ENCODE measurements at regions not wholly inside any gene's neighbourhood (a gene's known extent, or its start where the extent isn't known, plus 50 kb on each side); places are given as distances from the start of the nearest gene placed in this dataset.
"Not testable (repeated sequence)": the region's sequence is repeated elsewhere in the genome, so short reads cannot be mapped to it uniquely, and the experiment has no call there.

GRCh38 chr11:3537254-3537653, 104.5 kb downstream of the ART5 start:
- H3K9me3 ChIP-seq (ENCODE audit: insufficient read depth, low read depth); POLR2A ChIA-PET (ENCODE audit: unreplicated experiment); H3K79me2 ChIP-seq (ENCODE audit: low read depth); intact Hi-C loops (cut with micrococcal nuclease; ENCODE audit: unreplicated experiment); H3K36me3 ChIP-seq (ENCODE audit: low read depth); BruUV-seq (replicated peaks); DNase-seq; H3F3A ChIP-seq (ENCODE audit: insufficient read depth, low read depth); H3K4me3 ChIP-seq; H2AFZ ChIP-seq; H3K27ac ChIP-seq; H3K27me3 ChIP-seq (ENCODE audit: insufficient read depth, low read depth); CTCF ChIA-PET; H3K9me2 ChIP-seq (ENCODE audit: insufficient read depth); H3K4me1 ChIP-seq (replicated peaks; ENCODE audit: insufficient read depth); H3K4me2 ChIP-seq; H4K20me1 ChIP-seq (ENCODE audit: insufficient read depth): not testable (repeated sequence)

GRCh38 chr11:3532958-3533357, 108.8 kb downstream of the ART5 start:
- H3K4me3 ChIP-seq; CTCF ChIA-PET; POLR2A ChIA-PET (ENCODE audit: unreplicated experiment); H3K27ac ChIP-seq; H3K36me3 ChIP-seq (ENCODE audit: low read depth); H3K27me3 ChIP-seq (ENCODE audit: insufficient read depth, low read depth); H3K9me3 ChIP-seq (ENCODE audit: insufficient read depth, low read depth); BruUV-seq (replicated peaks); H4K20me1 ChIP-seq (ENCODE audit: insufficient read depth); intact Hi-C loops (cut with micrococcal nuclease; ENCODE audit: unreplicated experiment); H3K79me2 ChIP-seq (ENCODE audit: low read depth); H3K4me2 ChIP-seq; H3K4me1 ChIP-seq (replicated peaks; ENCODE audit: insufficient read depth); H3K9me2 ChIP-seq (ENCODE audit: insufficient read depth); H2AFZ ChIP-seq; H3F3A ChIP-seq (ENCODE audit: insufficient read depth, low read depth); DNase-seq: not testable (repeated sequence)

GRCh38 chr11:3531280-3531679, 110.5 kb downstream of the ART5 start:
- H3K27ac ChIP-seq; H3K9me2 ChIP-seq (ENCODE audit: insufficient read depth); H3K4me2 ChIP-seq; H3K9me3 ChIP-seq (ENCODE audit: insufficient read depth, low read depth); H3K4me3 ChIP-seq; H4K20me1 ChIP-seq (ENCODE audit: insufficient read depth); POLR2A ChIA-PET (ENCODE audit: unreplicated experiment); H3K36me3 ChIP-seq (ENCODE audit: low read depth); H3K4me1 ChIP-seq (replicated peaks; ENCODE audit: insufficient read depth); H3F3A ChIP-seq (ENCODE audit: insufficient read depth, low read depth); H3K27me3 ChIP-seq (ENCODE audit: insufficient read depth, low read depth); H2AFZ ChIP-seq; DNase-seq; intact Hi-C loops (cut with micrococcal nuclease; ENCODE audit: unreplicated experiment); CTCF ChIA-PET; H3K79me2 ChIP-seq (ENCODE audit: low read depth); BruUV-seq (replicated peaks): not testable (repeated sequence)

- BruUV-seq (replicated peaks); POLR2A ChIA-PET (ENCODE audit: unreplicated experiment); H3K27me3 ChIP-seq (ENCODE audit: insufficient read depth, low read depth); H3K27ac ChIP-seq; H3K4me1 ChIP-seq (replicated peaks; ENCODE audit: insufficient read depth); H3F3A ChIP-seq (ENCODE audit: insufficient read depth, low read depth); intact Hi-C loops (cut with micrococcal nuclease; ENCODE audit: unreplicated experiment); H3K36me3 ChIP-seq (ENCODE audit: low read depth); H4K20me1 ChIP-seq (ENCODE audit: insufficient read depth); H3K9me3 ChIP-seq (ENCODE audit: insufficient read depth, low read depth); DNase-seq; CTCF ChIA-PET; H3K79me2 ChIP-seq (ENCODE audit: low read depth); H2AFZ ChIP-seq; H3K4me3 ChIP-seq; H3K9me2 ChIP-seq (ENCODE audit: insufficient read depth); H3K4me2 ChIP-seq: not testable (repeated sequence)
These were observed 118.2 kb downstream of the ART5 start for GRCh38 chr11:3523567-3523966.

GRCh38 chr11:3520905-3521304, 120.9 kb downstream of the ART5 start:
- H4K20me1 ChIP-seq (ENCODE audit: insufficient read depth); H3K27ac ChIP-seq; DNase-seq; H3K4me3 ChIP-seq; H3K27me3 ChIP-seq (ENCODE audit: insufficient read depth, low read depth); H2AFZ ChIP-seq; H3K36me3 ChIP-seq (ENCODE audit: low read depth); H3K9me2 ChIP-seq (ENCODE audit: insufficient read depth); BruUV-seq (replicated peaks); H3K9me3 ChIP-seq (ENCODE audit: insufficient read depth, low read depth); H3K4me2 ChIP-seq; POLR2A ChIA-PET (ENCODE audit: unreplicated experiment); H3K4me1 ChIP-seq (replicated peaks; ENCODE audit: insufficient read depth); intact Hi-C loops (cut with micrococcal nuclease; ENCODE audit: unreplicated experiment); H3K79me2 ChIP-seq (ENCODE audit: low read depth); CTCF ChIA-PET; H3F3A ChIP-seq (ENCODE audit: insufficient read depth, low read depth): not testable (repeated sequence)

GRCh38 chr11:3519841-3520240, 122.0 kb downstream of the ART5 start:
- POLR2A ChIA-PET (ENCODE audit: unreplicated experiment); H3K9me2 ChIP-seq (ENCODE audit: insufficient read depth); BruUV-seq (replicated peaks); H3K4me2 ChIP-seq; H3K27me3 ChIP-seq (ENCODE audit: insufficient read depth, low read depth); H3K27ac ChIP-seq; H3K4me3 ChIP-seq; H3K79me2 ChIP-seq (ENCODE audit: low read depth); H2AFZ ChIP-seq; H3K9me3 ChIP-seq (ENCODE audit: insufficient read depth, low read depth); CTCF ChIA-PET; DNase-seq; H3K36me3 ChIP-seq (ENCODE audit: low read depth); H3F3A ChIP-seq (ENCODE audit: insufficient read depth, low read depth); H3K4me1 ChIP-seq (replicated peaks; ENCODE audit: insufficient read depth); intact Hi-C loops (cut with micrococcal nuclease; ENCODE audit: unreplicated experiment); H4K20me1 ChIP-seq (ENCODE audit: insufficient read depth): not testable (repeated sequence)

- BruUV-seq (replicated peaks); H2AFZ ChIP-seq; H3K4me3 ChIP-seq; intact Hi-C loops (cut with micrococcal nuclease; ENCODE audit: unreplicated experiment); H3K27me3 ChIP-seq (ENCODE audit: insufficient read depth, low read depth); H3K9me2 ChIP-seq (ENCODE audit: insufficient read depth); H3K4me2 ChIP-seq; H3K27ac ChIP-seq; H3F3A ChIP-seq (ENCODE audit: insufficient read depth, low read depth); H3K4me1 ChIP-seq (replicated peaks; ENCODE audit: insufficient read depth); DNase-seq; POLR2A ChIA-PET (ENCODE audit: unreplicated experiment); H3K9me3 ChIP-seq (ENCODE audit: insufficient read depth, low read depth); H3K36me3 ChIP-seq (ENCODE audit: low read depth); CTCF ChIA-PET; H4K20me1 ChIP-seq (ENCODE audit: insufficient read depth); H3K79me2 ChIP-seq (ENCODE audit: low read depth): not testable (repeated sequence)
These were observed 124.7 kb downstream of the ART5 start for GRCh38 chr11:3516934-3517567.

Measured in PC-9 (cell line).